Breast epithelium (tissue), 4 donors: ENCODE measurements at regions not wholly inside any gene's neighbourhood (a gene's known extent, or its start where the extent isn't known, plus 50 kb on each side); places are given as distances from the start of the nearest gene placed in this dataset.
"Not testable (repeated sequence)": the region's sequence is repeated elsewhere in the genome, so short reads cannot be mapped to it uniquely, and the experiment has no call there.

ENCODE experiments used
- DNase-seq, 2 donors: peaks; one replicate each; pipeline ENCODE4 v3.0.0-alpha.2; 2019; ENCODE audit warnings: low spot score in 2 of 2
- H3K27ac ChIP-seq, 2 donors: fragments of 200-600 bp; sonication (generic) in 1 of 2; one replicate each; pipeline ENCODE4 v1.5.1; 2016 to 2019; ENCODE audit warnings: mild to moderate bottlenecking in 1 of 2
- H3K27me3 ChIP-seq, 2 donors: fragments of 200-600 bp; sonication (generic) in 1 of 2; one replicate each; pipeline versions ENCODE4 v1.5.1 to v1.6.0; 2017 to 2019; ENCODE audit warnings: control low read depth in 1 of 2, mild to moderate bottlenecking in 1 of 2
- H3K36me3 ChIP-seq: fragments of 200-600 bp; one replicate; pipeline ENCODE4 v1.5.1; 2019
- H3K4me1 ChIP-seq, 2 donors: fragments of 200-600 bp; sonication (generic); one replicate each; pipeline ENCODE4 v1.5.1; 2016 to 2019; ENCODE audit warnings: control low read depth in 1 of 2
- H3K4me3 ChIP-seq, 3 donors: fragments of 200-600 bp; sonication (generic); 1 replicate in 2 of 3; 2 replicates in 1 of 3; pipeline ENCODE4 v1.5.1; 2016 to 2019; ENCODE audit warnings: mild to moderate bottlenecking in 3 of 3, moderate library complexity in 2 of 3
- H3K9me3 ChIP-seq, 2 donors: fragments of 200-600 bp; sonication (generic) in 1 of 2; one replicate each; pipeline ENCODE4 v1.5.1; 2016 to 2019; ENCODE audit warnings: control low read depth in 1 of 2
- POLR2A ChIP-seq: fragments of 450-650 bp; IDR thresholded peaks from one replicate; pipeline ENCODE4 v1.6.1; 2016; ENCODE audit warnings: antibody characterized with exemption, mild to moderate bottlenecking, moderate library complexity
- POLR2AphosphoS5 ChIP-seq, 3 donors: sonication (generic); formaldehyde crosslinking; IDR thresholded peaks; one replicate each; pipeline ENCODE4 v1.6.1; 2017; ENCODE audit warnings: antibody characterized with exemption in 3 of 3
- intact Hi-C: fragments of 100-400 bp; cut with DNase I; formaldehyde crosslinking; loops from one replicate; pipeline ENCODE4 v1.15.1; 2023; ENCODE audit warnings: low total_unique reads
- TF ChIP-seq, protein P1 (sequence below), 3 donors: fragments of 450-650 bp; IDR thresholded peaks; one replicate each; pipeline ENCODE4 v1.5.1; 2016 to 2017; ENCODE audit warnings: antibody characterized with exemption in 3 of 3, mild to moderate bottlenecking in 3 of 3, moderate library complexity in 3 of 3

- TF ChIP-seq POLR2A (no peak), POLR2AphosphoS5 (IDR thresholded peaks at IDR 0.05) (no peak)
- TF ChIP-seq, protein P1, sequence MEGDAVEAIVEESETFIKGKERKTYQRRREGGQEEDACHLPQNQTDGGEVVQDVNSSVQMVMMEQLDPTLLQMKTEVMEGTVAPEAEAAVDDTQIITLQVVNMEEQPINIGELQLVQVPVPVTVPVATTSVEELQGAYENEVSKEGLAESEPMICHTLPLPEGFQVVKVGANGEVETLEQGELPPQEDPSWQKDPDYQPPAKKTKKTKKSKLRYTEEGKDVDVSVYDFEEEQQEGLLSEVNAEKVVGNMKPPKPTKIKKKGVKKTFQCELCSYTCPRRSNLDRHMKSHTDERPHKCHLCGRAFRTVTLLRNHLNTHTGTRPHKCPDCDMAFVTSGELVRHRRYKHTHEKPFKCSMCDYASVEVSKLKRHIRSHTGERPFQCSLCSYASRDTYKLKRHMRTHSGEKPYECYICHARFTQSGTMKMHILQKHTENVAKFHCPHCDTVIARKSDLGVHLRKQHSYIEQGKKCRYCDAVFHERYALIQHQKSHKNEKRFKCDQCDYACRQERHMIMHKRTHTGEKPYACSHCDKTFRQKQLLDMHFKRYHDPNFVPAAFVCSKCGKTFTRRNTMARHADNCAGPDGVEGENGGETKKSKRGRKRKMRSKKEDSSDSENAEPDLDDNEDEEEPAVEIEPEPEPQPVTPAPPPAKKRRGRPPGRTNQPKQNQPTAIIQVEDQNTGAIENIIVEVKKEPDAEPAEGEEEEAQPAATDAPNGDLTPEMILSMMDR (IDR thresholded peaks at IDR 0.05): no peak
- no peaks in the 10 kb centered on the region for H3K9me3 ChIP-seq
- intact Hi-C loops: no loop called here
- no peak for DNase-seq
- H3K36me3 ChIP-seq: no peaks in the 10 kb centered on the region
- H3K27me3 ChIP-seq: no peaks in the 10 kb centered on the region
- H3K27ac ChIP-seq: no peak overlapping the region
- no peak overlapping the region for H3K4me3 ChIP-seq
- H3K4me1 ChIP-seq: no peaks in the 10 kb centered on the region
Measured at GRCh38 chr10:8337332-8337651, 282.8 kb downstream of the GATA3 start.

GRCh38 chr10:8338177-8338766 lies 283.8 kb downstream of the GATA3 start:
- Histone ChIP-seq H3K36me3 (no peaks in the 10 kb centered on the region), H3K4me3 (no peak overlapping the region), H3K27me3 (no peaks in the 10 kb centered on the region), H3K9me3 (no peaks in the 10 kb centered on the region), H3K4me1 (no peaks in the 10 kb centered on the region), H3K27ac (no peak overlapping the region)
- DNase-seq: no peak
- TF ChIP-seq POLR2AphosphoS5 (IDR thresholded peaks at IDR 0.05) (no peak), POLR2A (no peak)
- TF ChIP-seq, protein P1 (IDR thresholded peaks at IDR 0.05): no peak
- intact Hi-C loops: no loop called here

DNA sequence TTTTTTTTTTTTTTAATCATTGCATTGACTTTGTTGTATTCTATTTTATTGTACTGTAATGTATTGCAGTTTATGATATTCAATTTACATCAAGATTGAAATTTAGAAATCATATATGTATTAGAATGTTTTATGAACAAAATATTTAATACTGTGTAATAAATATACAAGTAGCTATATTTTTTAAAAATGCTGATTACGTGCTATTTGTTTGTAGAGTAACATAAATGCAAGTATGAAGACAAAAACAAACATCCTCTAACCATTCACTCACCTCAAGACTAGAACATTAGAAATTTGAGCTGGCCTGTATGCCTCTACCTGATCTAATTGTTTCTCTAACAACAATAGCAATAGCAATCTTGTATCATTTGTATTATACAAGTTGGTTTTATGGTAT lies 290.3 kb downstream of the GATA3 start:
- Histone ChIP-seq H3K4me3 (no peak overlapping the region), H3K27me3 (no peaks in the 10 kb centered on the region), H3K36me3 (no peaks in the 10 kb centered on the region), H3K9me3 (no peaks in the 10 kb centered on the region), H3K4me1 (no peaks in the 10 kb centered on the region), H3K27ac (no peak overlapping the region)
- no peak for DNase-seq
- TF ChIP-seq, protein P1 (IDR thresholded peaks at IDR 0.05): no peak
- TF ChIP-seq POLR2A: no peak
- TF ChIP-seq POLR2AphosphoS5 (IDR thresholded peaks at IDR 0.05): no peak
- intact Hi-C loops: no loop called here

GRCh38 chr10:8346861-8347260 lies 292.4 kb downstream of the GATA3 start:
- H3K9me3 ChIP-seq: no peaks in the 10 kb centered on the region
- DNase-seq: no peak
- intact Hi-C loops: no loop called here
- H3K4me1 ChIP-seq: no peaks in the 10 kb centered on the region
- H3K27me3 ChIP-seq: no peaks in the 10 kb centered on the region
- no peak overlapping the region for H3K27ac ChIP-seq
- TF ChIP-seq POLR2A (no peak), POLR2AphosphoS5 (IDR thresholded peaks at IDR 0.05) (no peak)
- TF ChIP-seq, protein P1 (IDR thresholded peaks at IDR 0.05): no peak
- H3K36me3 ChIP-seq: no peaks in the 10 kb centered on the region
- no peak overlapping the region for H3K4me3 ChIP-seq

GRCh38 chr10:8347614-8348013 lies 293.1 kb downstream of the GATA3 start:
- H3K4me1 ChIP-seq, H3K27ac ChIP-seq, H3K9me3 ChIP-seq, intact Hi-C loops, H3K4me3 ChIP-seq, H3K36me3 ChIP-seq, DNase-seq, H3K27me3 ChIP-seq: not testable (repeated sequence)
